Activated gamma-delta T cell (primary cell): ENCODE measurements at regions not wholly inside any gene's neighbourhood (a gene's known extent, or its start where the extent isn't known, plus 50 kb on each side); places are given as distances from the start of the nearest gene placed in this dataset.
"Not testable (repeated sequence)": the region's sequence is repeated elsewhere in the genome, so short reads cannot be mapped to it uniquely, and the experiment has no call there.

Experiments
- DNase-seq: peaks from one replicate; lab custom pipeline; 2025; lab: John Stamatoyannopoulos, UW

- not testable (repeated sequence) for DNase-seq
Measured at GRCh38 chr15:20084026-20084425, 457.6 kb downstream of the GOLGA6L6 start.

GRCh38 chr15:20074082-20074481 is 467.5 kb downstream of the GOLGA6L6 start:
- not testable (repeated sequence) for DNase-seq

- not testable (repeated sequence) for DNase-seq
Measured at GRCh38 chr15:20069043-20069442, 472.6 kb downstream of the GOLGA6L6 start.

GRCh38 chr15:20066173-20066572 is 475.4 kb downstream of the GOLGA6L6 start:
- not testable (repeated sequence) for DNase-seq

- DNase-seq, result not testable (repeated sequence)
Measured at GRCh38 chr15:20065508-20065907, 476.1 kb downstream of the GOLGA6L6 start.

- not testable (repeated sequence) for DNase-seq
Measured at GRCh38 chr15:20063167-20063566, 478.4 kb downstream of the GOLGA6L6 start.

GRCh38 chr15:20060838-20061237 is 480.8 kb downstream of the GOLGA6L6 start:
- DNase-seq, result not testable (repeated sequence)

GRCh38 chr15:20056871-20057270 is 484.7 kb downstream of the GOLGA6L6 start:
- DNase-seq, result not testable (repeated sequence)

- not testable (repeated sequence) for DNase-seq
Measured at GRCh38 chr15:20055921-20056320, 485.7 kb downstream of the GOLGA6L6 start.

- DNase-seq, result not testable (repeated sequence)
Measured at GRCh38 chr15:20048189-20048588, 493.4 kb downstream of the GOLGA6L6 start.

- DNase-seq, result not testable (repeated sequence)
Measured at GRCh38 chr15:20045165-20045564, 496.4 kb downstream of the GOLGA6L6 start.

GRCh38 chr15:20040691-20041090 is 500.9 kb downstream of the GOLGA6L6 start:
- not testable (repeated sequence) for DNase-seq

GRCh38 chr15:20025040-20025439 is 516.6 kb downstream of the GOLGA6L6 start:
- not testable (repeated sequence) for DNase-seq

GRCh38 chr15:20022349-20022748 is 519.3 kb downstream of the GOLGA6L6 start:
- not testable (repeated sequence) for DNase-seq

- not testable (repeated sequence) for DNase-seq
Measured at GRCh38 chr15:20021351-20021750, 520.2 kb downstream of the GOLGA6L6 start.

GRCh38 chr15:20020588-20020987 is 521.0 kb downstream of the GOLGA6L6 start:
- DNase-seq, result not testable (repeated sequence)

GRCh38 chr15:20019758-20020157 is 521.8 kb downstream of the GOLGA6L6 start:
- not testable (repeated sequence) for DNase-seq

GRCh38 chr15:20017581-20017980 is 524.0 kb downstream of the GOLGA6L6 start:
- not testable (repeated sequence) for DNase-seq

- not testable (repeated sequence) for DNase-seq
Measured at GRCh38 chr15:20016941-20017340, 524.7 kb downstream of the GOLGA6L6 start.

GRCh38 chr15:20012837-20013236 is 528.8 kb downstream of the GOLGA6L6 start:
- DNase-seq, result not testable (repeated sequence)

GRCh38 chr15:20010759-20011158 is 530.8 kb downstream of the GOLGA6L6 start:
- not testable (repeated sequence) for DNase-seq

GRCh38 chr15:20009619-20010018 is 532.0 kb downstream of the GOLGA6L6 start:
- DNase-seq, result not testable (repeated sequence)

GRCh38 chr15:20007338-20007737 is 534.3 kb downstream of the GOLGA6L6 start:
- not testable (repeated sequence) for DNase-seq

- DNase-seq, result not testable (repeated sequence)
Measured at GRCh38 chr15:20003471-20003870, 538.1 kb downstream of the GOLGA6L6 start.
